K562 (cell line): ENCODE measurements at regions not wholly inside any gene's neighbourhood (a gene's known extent, or its start where the extent isn't known, plus 50 kb on each side); places are given as distances from the start of the nearest gene placed in this dataset.

Experiments
- ATAC-seq: fragments of 200-7000 bp; cut with Tn5 transposase; 3 replicates; pipeline ENCODE4 v1.9.1; 2020; ENCODE audit warnings: moderate library complexity
- BruUV-seq: library from RNA; stranded (reverse); fragments of 400-500 nt; replicated peaks from 2 replicates; lab custom pipeline; 2021; lab: Mats Ljungman, UMichigan
- CTCF ChIA-PET: fragments of 300-600 bp; formaldehyde crosslinking; extraction: SDS; loops from one replicate; lab custom pipeline; 2021; ENCODE audit warnings: low intra/inter-chr PET ratio; lab: Yijun Ruan, JAX
- POLR2A ChIA-PET: fragments of 300-600, 350-650 bp; sonication (Branson Sonifier 250); formaldehyde crosslinking; extraction: SDS; loops from one replicate; lab custom pipeline; 2021; ENCODE audit warnings: antibody characterized with exemption, inconsistent platforms; lab: Yijun Ruan, JAX
- DNase-seq, 4 experiments: peaks; one replicate each; pipeline versions ENCODE4 v3.0.0 to v3.0.0-alpha.2; 2011 to 2018; ENCODE audit warnings: low spot score in 3 of 4, mixed read lengths in 3 of 4; ENCODE audit errors: extremely low read depth in 1 of 4
- FAIRE-seq: peaks from 2 replicates; lab custom pipeline; 2011; peaks lifted over from hg19 to GRCh38; lab: Jason Lieb, UNC
- H2AFZ ChIP-seq: 2 replicates; pipeline ENCODE4 v1.6.0; 2011; ENCODE audit warnings: low read depth, low read length, control low read depth, inconsistent platforms
- H3K27ac ChIP-seq: fragments of 200-600 bp; 3 replicates; pipeline ENCODE4 v1.8.0; 2011; ENCODE audit warnings: low read depth, mild to moderate bottlenecking, control low read depth, inconsistent platforms, low read length, moderate library complexity, mixed read lengths; ENCODE audit errors: extremely low read depth
- H3K27me3 ChIP-seq, 2 experiments: fragments of 300-600 bp in 1 of 2; 2 replicates in 1 of 2; 3 replicates in 1 of 2; pipeline versions ENCODE4 v1.6.0 to v1.8.0; 2011; ENCODE audit warnings: inconsistent platforms in 2 of 2, low read length in 2 of 2, mild to moderate bottlenecking in 1 of 2, mixed read lengths in 1 of 2, moderate library complexity in 1 of 2; ENCODE audit not compliant: control insufficient read depth in 2 of 2, insufficient read depth in 2 of 2
- H3K36me3 ChIP-seq: fragments of 300-600 bp; 3 replicates; pipeline ENCODE4 v1.8.0; 2011; ENCODE audit warnings: mild to moderate bottlenecking, low read length, inconsistent platforms; ENCODE audit not compliant: control insufficient read depth, insufficient read depth
- H3K4me1 ChIP-seq, 2 experiments: fragments of 200-600 bp in 1 of 2; replicated peaks in 1 of 2; 2 replicates in 1 of 2; 3 replicates in 1 of 2; pipeline versions ENCODE4 v1.5.1 to v1.8.0; 2011; ENCODE audit warnings: inconsistent platforms in 2 of 2, low read length in 2 of 2, mild to moderate bottlenecking in 1 of 2, mixed read lengths in 1 of 2, moderate library complexity in 1 of 2; ENCODE audit not compliant: control insufficient read depth in 2 of 2, insufficient read depth in 2 of 2
- H3K4me2 ChIP-seq: 2 replicates; pipeline ENCODE4 v1.6.1; 2011; ENCODE audit warnings: low read length, control low read depth, inconsistent platforms, mixed read lengths; ENCODE audit not compliant: insufficient read depth
- H3K4me3 ChIP-seq: fragments of 200-600 bp; sonication (generic), shearing (Covaris generic); 2 replicates; pipeline ENCODE4 v1.5.1; 2016; ENCODE audit warnings: control low read depth, inconsistent platforms
- H3K79me2 ChIP-seq: fragments of 200-600 bp; 3 replicates; pipeline ENCODE4 v1.8.0; 2011; ENCODE audit warnings: low read length, inconsistent platforms; ENCODE audit not compliant: control insufficient read depth, insufficient read depth
- H3K9ac ChIP-seq, 2 experiments: 2 replicates each; pipeline versions ENCODE4 v1.6.0 to v1.6.1; 2011; ENCODE audit warnings: low read depth in 2 of 2, low read length in 2 of 2, control low read depth in 1 of 2, inconsistent platforms in 1 of 2, mild to moderate bottlenecking in 1 of 2, mixed read lengths in 1 of 2; ENCODE audit not compliant: insufficient read depth in 1 of 2
- H3K9me1 ChIP-seq: one replicate; pipeline ENCODE4 v1.6.0; 2011; ENCODE audit warnings: inconsistent platforms, mild to moderate bottlenecking, low read length, moderate library complexity; ENCODE audit not compliant: control insufficient read depth, insufficient read depth
- H3K9me3 ChIP-seq: replicated peaks from 2 replicates; pipeline ENCODE4 v1.5.1; 2011; ENCODE audit warnings: low read depth, low read length, inconsistent platforms; ENCODE audit not compliant: control insufficient read depth, insufficient read depth
- H4K20me1 ChIP-seq: replicated peaks from 2 replicates; pipeline ENCODE4 v1.6.1; 2011; ENCODE audit warnings: low read length, inconsistent platforms, mixed read lengths; ENCODE audit not compliant: control insufficient read depth, insufficient read depth
- CBFB ChIP-seq: sonication (generic); formaldehyde crosslinking; IDR thresholded peaks from 2 replicates; pipeline ENCODE4 v1.4.0; 2020; ENCODE audit warnings: mild to moderate bottlenecking, missing genetic modification reagents
- EP400 ChIP-seq: fragments of 450-650 bp; IDR thresholded peaks from 2 replicates; pipeline ENCODE4 v1.6.1; 2017; ENCODE audit warnings: antibody characterized with exemption, mild to moderate bottlenecking, moderate library complexity
- FOXJ3 ChIP-seq: sonication (generic); formaldehyde crosslinking; IDR thresholded peaks from 2 replicates; pipeline ENCODE4 v1.4.0; 2020; ENCODE audit warnings: mild to moderate bottlenecking, missing genetic modification reagents
- HLTF ChIP-seq: fragments of 450-650 bp; IDR thresholded peaks from 2 replicates; pipeline ENCODE4 v1.6.1; 2016
- IFI16 ChIP-seq: fragments of 250-450 bp; sonication (Bioruptor Pico); IDR thresholded peaks from 2 replicates; pipeline ENCODE4 v2.1.2; 2022; ENCODE audit warnings: mild to moderate bottlenecking, inconsistent platforms
- NR2F6 ChIP-seq: fragments of 450-650 bp; formaldehyde crosslinking; IDR thresholded peaks from 2 replicates; pipeline ENCODE4 v1.4.0; 2020; ENCODE audit warnings: mild to moderate bottlenecking
- NR4A1 ChIP-seq, 2 experiments: fragments of 250-450 bp in 1 of 2; fragments of 450-650 bp in 1 of 2; sonication (Bioruptor Pico) in 1 of 2; IDR thresholded peaks; 2 replicates each; pipeline versions ENCODE4 v1.4.0 to v1.6.1; 2016 to 2020; ENCODE audit warnings: mild to moderate bottlenecking in 2 of 2, missing compliant biosample characterization in 1 of 2, missing genetic modification characterization in 1 of 2, moderate library complexity in 1 of 2
- PTTG1 ChIP-seq: fragments of 450-650 bp; IDR thresholded peaks from 2 replicates; pipeline ENCODE4 v1.6.1; 2016; ENCODE audit warnings: low read depth, mild to moderate bottlenecking, missing genetic modification characterization, missing compliant biosample characterization
- ZBTB12 ChIP-seq: fragments of 250-450 bp; sonication (Bioruptor Pico); IDR thresholded peaks from 2 replicates; pipeline ENCODE4 v1.4.0; 2020
- ZNF143 ChIP-seq: sonication (generic); formaldehyde crosslinking; IDR thresholded peaks from 2 replicates; pipeline ENCODE4 v1.9.0; 2022; ENCODE audit warnings: mild to moderate bottlenecking, missing genetic modification reagents
- ZNF232 ChIP-seq: sonication (generic); formaldehyde crosslinking; IDR thresholded peaks from 2 replicates; pipeline ENCODE4 v1.8.0; 2022; ENCODE audit warnings: mild to moderate bottlenecking, missing genetic modification reagents
- WGBS: fragments of 100-300 bp; shearing (Covaris generic); methylation state at CpG from one replicate; pipeline ENCODE4 v1.1.6; 2016; ENCODE audit warnings: low coverage, mixed read lengths; ENCODE audit not compliant: insufficient coverage; ENCODE audit errors: missing lambda C conversion rate; 5-methylcytosine and 5-hydroxymethylcytosine counted together
- in situ Hi-C: fragments of 300-500 bp; cut with MboI; formaldehyde crosslinking; loops from 4 replicates; pipeline ENCODE4 v1.15.0; 2018; ENCODE audit warnings: inconsistent platforms, mixed read lengths
- intact Hi-C: fragments of 100-400 bp; cut with micrococcal nuclease; formaldehyde crosslinking; loops from 2 replicates; pipeline ENCODE4 v1.14.2; 2022
- TF ChIP-seq, protein P1 (sequence below): sonication (generic); formaldehyde crosslinking; IDR thresholded peaks from 2 replicates; pipeline ENCODE4 v1.4.0; 2020; ENCODE audit warnings: mild to moderate bottlenecking, missing genetic modification reagents
- TF ChIP-seq, protein P2 (sequence below): fragments of 200-800 bp; sonication (Bioruptor generic); IDR thresholded peaks from 2 replicates; pipeline ENCODE4 v1.6.1; 2017; ENCODE audit warnings: missing genetic modification characterization, missing compliant biosample characterization
- TF ChIP-seq, protein P3 (sequence below): fragments of 250-450 bp; sonication (Bioruptor Pico); IDR thresholded peaks from 2 replicates; pipeline ENCODE4 v1.6.1; 2021; ENCODE audit warnings: mild to moderate bottlenecking

DNA sequence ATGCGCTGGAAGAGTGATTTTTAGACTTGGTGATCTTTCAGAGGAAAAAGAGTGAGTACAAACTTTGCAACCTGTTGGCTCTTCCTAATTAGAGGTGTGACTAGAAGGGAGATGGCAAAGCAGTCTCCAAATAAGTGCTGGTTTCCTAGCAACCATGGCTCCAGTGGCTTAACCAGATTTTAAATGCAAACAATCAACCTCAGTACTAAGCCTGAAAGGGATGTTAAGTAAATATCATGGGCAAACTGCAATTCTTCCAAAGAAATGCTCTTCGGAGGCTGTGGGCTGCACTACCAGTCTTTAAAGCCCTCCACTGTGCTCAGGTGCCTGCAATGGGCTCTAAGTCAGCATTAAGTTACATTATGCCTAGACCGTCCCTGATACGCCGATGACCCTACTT lies 678.1 kb upstream of the CCDC54 start:
- Histone ChIP-seq H3K9me3 (no peaks in the 10 kb centered on the region), H3K79me2 (no peaks in the 10 kb centered on the region), H3K9ac (no peak overlapping the region), H3K27me3 (no peaks in the 10 kb centered on the region), H2AFZ (no peak overlapping the region), H3K4me2 (no peak overlapping the region), H3K27ac (no peak overlapping the region), H3K4me3 (no peak overlapping the region), H4K20me1 (no peaks in the 10 kb centered on the region), H3K9me1 (no peaks in the 10 kb centered on the region), H3K36me3 (no peaks in the 10 kb centered on the region), H3K4me1 (no peaks in the 10 kb centered on the region)
- ChIA-PET CTCF (no interaction called here), POLR2A (no interaction called here)
- DNase-seq, result no peak
- intact Hi-C loops (no loop called here), in situ Hi-C loops (no loop called here)
- no peak for FAIRE-seq
- no peak for ATAC-seq
- 0% methylated on average over 5 of the region's 5 CpGs for WGBS
- BruUV-seq, result no TSS peak
- TF ChIP-seq, protein P1, sequence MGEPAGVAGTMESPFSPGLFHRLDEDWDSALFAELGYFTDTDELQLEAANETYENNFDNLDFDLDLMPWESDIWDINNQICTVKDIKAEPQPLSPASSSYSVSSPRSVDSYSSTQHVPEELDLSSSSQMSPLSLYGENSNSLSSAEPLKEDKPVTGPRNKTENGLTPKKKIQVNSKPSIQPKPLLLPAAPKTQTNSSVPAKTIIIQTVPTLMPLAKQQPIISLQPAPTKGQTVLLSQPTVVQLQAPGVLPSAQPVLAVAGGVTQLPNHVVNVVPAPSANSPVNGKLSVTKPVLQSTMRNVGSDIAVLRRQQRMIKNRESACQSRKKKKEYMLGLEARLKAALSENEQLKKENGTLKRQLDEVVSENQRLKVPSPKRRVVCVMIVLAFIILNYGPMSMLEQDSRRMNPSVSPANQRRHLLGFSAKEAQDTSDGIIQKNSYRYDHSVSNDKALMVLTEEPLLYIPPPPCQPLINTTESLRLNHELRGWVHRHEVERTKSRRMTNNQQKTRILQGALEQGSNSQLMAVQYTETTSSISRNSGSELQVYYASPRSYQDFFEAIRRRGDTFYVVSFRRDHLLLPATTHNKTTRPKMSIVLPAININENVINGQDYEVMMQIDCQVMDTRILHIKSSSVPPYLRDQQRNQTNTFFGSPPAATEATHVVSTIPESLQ (CRISPR knock-in tag), result no peak
- TF ChIP-seq HLTF (no peak), NR4A1 (CRISPR knock-in tag; IDR thresholded peaks at IDR 0.05) (no peak), NR4A1 (tag; IDR thresholded peaks at IDR 0.05) (no peak), EP400 (no peak), FOXJ3 (CRISPR knock-in tag) (no peak), CBFB (CRISPR knock-in tag) (no peak), NR2F6 (CRISPR knock-in tag) (no peak), ZNF143 (CRISPR knock-in tag) (no peak), PTTG1 (no peak), IFI16 (CRISPR knock-in tag) (no peak), ZBTB12 (CRISPR knock-in tag) (no peak), ZNF232 (CRISPR knock-in tag) (no peak)
- TF ChIP-seq, protein P2, sequence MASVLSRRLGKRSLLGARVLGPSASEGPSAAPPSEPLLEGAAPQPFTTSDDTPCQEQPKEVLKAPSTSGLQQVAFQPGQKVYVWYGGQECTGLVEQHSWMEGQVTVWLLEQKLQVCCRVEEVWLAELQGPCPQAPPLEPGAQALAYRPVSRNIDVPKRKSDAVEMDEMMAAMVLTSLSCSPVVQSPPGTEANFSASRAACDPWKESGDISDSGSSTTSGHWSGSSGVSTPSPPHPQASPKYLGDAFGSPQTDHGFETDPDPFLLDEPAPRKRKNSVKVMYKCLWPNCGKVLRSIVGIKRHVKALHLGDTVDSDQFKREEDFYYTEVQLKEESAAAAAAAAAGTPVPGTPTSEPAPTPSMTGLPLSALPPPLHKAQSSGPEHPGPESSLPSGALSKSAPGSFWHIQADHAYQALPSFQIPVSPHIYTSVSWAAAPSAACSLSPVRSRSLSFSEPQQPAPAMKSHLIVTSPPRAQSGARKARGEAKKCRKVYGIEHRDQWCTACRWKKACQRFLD (CRISPR knock-in tag), result no peak
- TF ChIP-seq, protein P3, sequence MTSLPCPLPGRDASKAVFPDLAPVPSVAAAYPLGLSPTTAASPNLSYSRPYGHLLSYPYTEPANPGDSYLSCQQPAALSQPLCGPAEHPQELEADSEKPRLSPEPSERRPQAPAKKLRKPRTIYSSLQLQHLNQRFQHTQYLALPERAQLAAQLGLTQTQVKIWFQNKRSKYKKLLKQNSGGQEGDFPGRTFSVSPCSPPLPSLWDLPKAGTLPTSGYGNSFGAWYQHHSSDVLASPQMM (CRISPR knock-in tag), result no peak
